Natural killer cell (primary cell): ENCODE measurements at regions not wholly inside any gene's neighbourhood (a gene's known extent, or its start where the extent isn't known, plus 50 kb on each side); places are given as distances from the start of the nearest gene placed in this dataset.

Experiments used
- ATAC-seq, 3 donors: fragments of 150-1000 bp in 2 of 3; fragments of 200-7000 bp in 1 of 3; cut with Tn5 transposase; 1 replicate in 1 of 3; 2 replicates in 2 of 3; pipeline ENCODE4 v1.10.0; 2021; ENCODE audit warnings: mild to moderate bottlenecking in 2 of 3, moderate library complexity in 2 of 3
- DNase-seq, 2 donors: peaks; one replicate each; pipeline versions ENCODE4 v3.0.0 to v3.0.0-alpha.2; 2013 to 2021; ENCODE audit warnings: mixed read lengths in 1 of 2
- H3K27ac ChIP-seq: one replicate; pipeline ENCODE4 v1.5.1; 2013; ENCODE audit warnings: mild to moderate bottlenecking, low read length
- H3K27me3 ChIP-seq: one replicate; pipeline ENCODE4 v1.6.1; 2013; ENCODE audit warnings: low read length; ENCODE audit not compliant: control insufficient read depth, insufficient read depth
- H3K36me3 ChIP-seq: one replicate; pipeline ENCODE4 v1.6.1; 2013; ENCODE audit warnings: low read length; ENCODE audit not compliant: control insufficient read depth, insufficient read depth
- H3K4me1 ChIP-seq: one replicate; pipeline ENCODE4 v1.6.1; 2013; ENCODE audit warnings: low read length; ENCODE audit not compliant: control insufficient read depth, insufficient read depth
- H3K4me3 ChIP-seq: one replicate; pipeline ENCODE4 v1.5.1; 2013; ENCODE audit warnings: low read length
- H3K9me3 ChIP-seq: one replicate; pipeline ENCODE4 v1.6.1; 2013; ENCODE audit warnings: low read length; ENCODE audit not compliant: control insufficient read depth, insufficient read depth
- H3K27ac Mint-ChIP-seq, 2 donors: one replicate each; pipeline ENCODE4 v1.8.0; 2022; ENCODE audit warnings: mild to moderate bottlenecking in 2 of 2, mixed read lengths in 2 of 2, moderate library complexity in 1 of 2
- H3K27me3 Mint-ChIP-seq, 2 donors: one replicate each; pipeline ENCODE4 v1.8.0; 2022; ENCODE audit warnings: low read depth in 2 of 2, mixed read lengths in 2 of 2
- H3K36me3 Mint-ChIP-seq: one replicate; pipeline ENCODE4 v1.8.0; 2022; ENCODE audit warnings: mixed read lengths
- H3K4me1 Mint-ChIP-seq, 2 donors: one replicate each; pipeline ENCODE4 v1.8.0; 2022; ENCODE audit warnings: mixed read lengths in 2 of 2
- H3K4me3 Mint-ChIP-seq: one replicate; pipeline ENCODE4 v1.8.0; 2022; ENCODE audit warnings: mild to moderate bottlenecking, moderate library complexity, mixed read lengths
- H3K9me3 Mint-ChIP-seq, 2 donors: one replicate each; pipeline ENCODE4 v1.8.0; 2022; ENCODE audit warnings: mixed read lengths in 2 of 2
- WGBS: methylation state at CpG from one replicate; pipeline ENCODE4 v1.1.7; 2013; ENCODE audit warnings: missing lambda C conversion rate; ENCODE audit not compliant: insufficient coverage; 5-methylcytosine and 5-hydroxymethylcytosine counted together
- intact Hi-C: fragments of 100-400 bp; cut with micrococcal nuclease; formaldehyde crosslinking; loops from one replicate; pipeline ENCODE4 v1.14.2; 2022
- TF ChIP-seq, protein P1 (sequence below): fragments of 200-600 bp; IDR thresholded peaks from one replicate; pipeline ENCODE4 v1.8.0; 2022; ENCODE audit warnings: antibody characterized with exemption

DNA sequence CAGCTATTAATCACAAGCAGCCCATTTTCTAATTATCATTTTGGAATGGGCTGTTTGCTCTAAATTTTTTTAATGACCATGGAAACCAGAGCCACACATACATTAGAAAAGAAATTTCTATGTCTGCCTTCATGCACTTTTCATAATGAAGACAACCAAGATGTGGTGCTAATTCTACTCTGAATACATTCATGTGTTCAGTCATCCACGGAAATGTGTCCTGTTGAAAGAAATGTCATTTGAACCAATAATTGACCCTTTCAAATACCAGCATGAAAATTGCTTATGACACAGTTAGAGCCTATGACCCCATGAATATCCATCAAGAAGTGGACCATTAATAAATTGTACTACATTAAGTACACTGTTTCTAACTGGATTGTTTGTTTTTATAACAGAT lies 99.7 kb upstream of the KCNA4 start:
- ATAC-seq (no peak), DNase-seq (no peak)
- TF ChIP-seq, protein P1, sequence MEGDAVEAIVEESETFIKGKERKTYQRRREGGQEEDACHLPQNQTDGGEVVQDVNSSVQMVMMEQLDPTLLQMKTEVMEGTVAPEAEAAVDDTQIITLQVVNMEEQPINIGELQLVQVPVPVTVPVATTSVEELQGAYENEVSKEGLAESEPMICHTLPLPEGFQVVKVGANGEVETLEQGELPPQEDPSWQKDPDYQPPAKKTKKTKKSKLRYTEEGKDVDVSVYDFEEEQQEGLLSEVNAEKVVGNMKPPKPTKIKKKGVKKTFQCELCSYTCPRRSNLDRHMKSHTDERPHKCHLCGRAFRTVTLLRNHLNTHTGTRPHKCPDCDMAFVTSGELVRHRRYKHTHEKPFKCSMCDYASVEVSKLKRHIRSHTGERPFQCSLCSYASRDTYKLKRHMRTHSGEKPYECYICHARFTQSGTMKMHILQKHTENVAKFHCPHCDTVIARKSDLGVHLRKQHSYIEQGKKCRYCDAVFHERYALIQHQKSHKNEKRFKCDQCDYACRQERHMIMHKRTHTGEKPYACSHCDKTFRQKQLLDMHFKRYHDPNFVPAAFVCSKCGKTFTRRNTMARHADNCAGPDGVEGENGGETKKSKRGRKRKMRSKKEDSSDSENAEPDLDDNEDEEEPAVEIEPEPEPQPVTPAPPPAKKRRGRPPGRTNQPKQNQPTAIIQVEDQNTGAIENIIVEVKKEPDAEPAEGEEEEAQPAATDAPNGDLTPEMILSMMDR: no peak
- H3K36me3 ChIP-seq: no peaks in the 10 kb centered on the region
- no peak overlapping the region for H3K27ac ChIP-seq
- Mint-ChIP-seq H3K27ac (no peak overlapping the region), H3K27me3 (peaks cover 0 to 4% of the 10 kb centered on the region in 2 donors), H3K36me3 (no peaks in the 10 kb centered on the region), H3K4me3 (no peak overlapping the region), H3K4me1 (no peaks in the 10 kb centered on the region), H3K9me3 (no peaks in the 10 kb centered on the region)
- H3K27me3 ChIP-seq: no peaks in the 10 kb centered on the region
- intact Hi-C loops: no loop called here
- WGBS: 92% methylated on average over 1 of the region's 1 CpG
- H3K9me3 ChIP-seq: no peaks in the 10 kb centered on the region
- H3K4me3 ChIP-seq: no peak overlapping the region
- H3K4me1 ChIP-seq: no peaks in the 10 kb centered on the region

DNA sequence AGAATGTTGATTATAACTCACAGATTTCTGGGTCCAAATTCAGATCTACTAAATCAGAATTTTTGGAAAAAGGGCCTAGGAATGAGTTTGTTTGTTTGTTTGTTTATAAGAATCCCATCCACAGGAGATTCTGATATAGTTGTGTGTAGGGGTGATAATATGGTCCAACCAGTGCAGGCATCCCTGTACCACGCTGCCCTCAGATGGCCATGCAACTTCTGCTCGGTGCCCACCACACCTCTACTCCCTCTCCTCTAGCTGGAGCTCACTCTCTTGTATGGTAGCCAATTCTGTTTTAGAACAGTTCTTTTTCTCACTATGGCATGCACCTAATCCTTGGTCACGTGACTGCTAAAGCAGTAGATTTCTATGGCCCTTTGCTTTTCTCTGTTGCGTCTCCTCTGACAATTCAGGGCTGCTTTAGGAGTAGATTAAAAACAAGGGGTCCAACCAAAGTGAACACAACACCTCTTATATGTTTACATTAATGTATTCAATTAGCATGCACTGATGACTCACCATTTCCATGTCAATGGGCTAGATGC lies 103.3 kb upstream of the KCNA4 start:
- Histone ChIP-seq H3K27me3 (no peaks in the 10 kb centered on the region), H3K9me3 (no peaks in the 10 kb centered on the region), H3K4me3 (no peak overlapping the region), H3K27ac (no peak overlapping the region), H3K36me3 (no peaks in the 10 kb centered on the region), H3K4me1 (no peaks in the 10 kb centered on the region)
- H3K27me3 Mint-ChIP-seq: no peaks in the 10 kb centered on the region
- no peak overlapping the region for H3K27ac Mint-ChIP-seq
- ATAC-seq (no peak), DNase-seq (no peak)
- 82% methylated on average over 4 of the region's 4 CpGs for WGBS
- intact Hi-C loops: no loop called here
- no peak overlapping the region for H3K4me3 Mint-ChIP-seq
- no peaks in the 10 kb centered on the region for H3K4me1 Mint-ChIP-seq
- TF ChIP-seq, protein P1: no peak
- no peaks in the 10 kb centered on the region for H3K9me3 Mint-ChIP-seq
- no peaks in the 10 kb centered on the region for H3K36me3 Mint-ChIP-seq

DNA sequence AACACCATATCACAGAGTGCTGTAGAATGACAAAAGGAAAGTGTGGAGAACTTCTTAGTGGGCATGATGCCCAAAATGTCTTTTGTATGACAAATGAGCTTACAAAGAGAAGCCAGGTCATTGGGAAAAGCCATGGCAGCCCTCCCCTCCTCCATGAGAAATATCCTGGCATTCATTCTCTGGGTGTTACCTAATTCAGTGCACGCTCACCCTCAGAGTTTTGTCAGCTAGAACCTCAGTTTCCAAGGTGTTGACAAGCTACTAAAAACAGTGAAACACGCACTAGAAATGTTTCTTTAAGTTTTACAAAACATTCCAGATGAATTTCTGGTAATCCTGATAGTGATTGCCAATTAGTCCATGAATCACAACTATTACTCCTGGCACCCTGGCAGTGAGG lies 105.4 kb upstream of the FSHB start:
- Histone ChIP-seq H3K9me3 (no peaks in the 10 kb centered on the region), H3K27ac (no peak overlapping the region), H3K27me3 (no peaks in the 10 kb centered on the region), H3K4me1 (no peaks in the 10 kb centered on the region), H3K4me3 (no peak overlapping the region), H3K36me3 (no peaks in the 10 kb centered on the region)
- WGBS: 70% methylated on average over 2 of the region's 2 CpGs
- no peaks in the 10 kb centered on the region for H3K9me3 Mint-ChIP-seq
- ATAC-seq: no peak
- H3K27me3 Mint-ChIP-seq: peaks cover 5 to 12% of the 10 kb centered on the region in 2 donors
- TF ChIP-seq, protein P1: no peak
- DNase-seq: no peak
- H3K27ac Mint-ChIP-seq: no peak overlapping the region
- H3K36me3 Mint-ChIP-seq: no peaks in the 10 kb centered on the region
- peaks cover 0 to 5% of the 10 kb centered on the region in 2 donors for H3K4me1 Mint-ChIP-seq
- intact Hi-C loops: no loop called here
- H3K4me3 Mint-ChIP-seq: no peak overlapping the region

DNA sequence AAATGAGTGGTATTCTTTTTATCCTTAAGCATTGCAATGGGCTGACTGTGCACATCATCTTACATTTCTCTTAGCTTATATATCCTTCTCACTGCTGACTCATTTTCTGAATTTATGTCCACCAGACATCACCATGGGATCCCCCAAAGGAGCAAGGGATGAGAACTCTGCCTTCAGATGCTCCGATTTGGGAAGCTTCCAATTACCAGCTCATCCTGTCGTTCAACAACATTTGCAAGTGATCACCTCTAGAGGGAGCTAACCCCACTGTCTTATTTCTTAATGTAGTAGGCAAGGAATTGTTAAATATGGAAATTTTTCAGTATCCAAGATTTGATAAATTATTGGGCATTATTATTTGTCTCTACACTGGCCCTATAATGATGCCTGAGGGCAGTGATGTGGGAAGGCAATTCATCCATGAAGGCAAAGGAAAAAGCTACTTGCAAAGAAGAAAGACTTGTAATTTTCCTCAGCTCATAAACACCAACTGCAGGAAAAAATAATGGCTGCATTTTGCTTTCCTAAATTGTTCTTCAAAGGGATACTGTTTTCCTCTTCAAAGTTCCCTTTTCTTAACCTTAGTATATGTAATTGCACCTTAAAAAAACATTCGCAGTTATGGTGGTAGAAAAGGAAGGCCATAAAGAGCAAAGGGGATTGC lies 102.4 kb upstream of the FSHB start:
- peaks cover 5 to 12% of the 10 kb centered on the region in 2 donors for H3K27me3 Mint-ChIP-seq
- peak in 1 of 2 donors; percentile 8 for DNase-seq
- H3K36me3 Mint-ChIP-seq: no peaks in the 10 kb centered on the region
- Histone ChIP-seq H3K36me3 (no peaks in the 10 kb centered on the region), H3K9me3 (no peaks in the 10 kb centered on the region), H3K4me1 (no peaks in the 10 kb centered on the region), H3K4me3 (no peak overlapping the region), H3K27me3 (no peaks in the 10 kb centered on the region), H3K27ac (no peak overlapping the region)
- TF ChIP-seq, protein P1: peak; percentile 31
- H3K9me3 Mint-ChIP-seq: no peaks in the 10 kb centered on the region
- no peak overlapping the region for H3K27ac Mint-ChIP-seq
- H3K4me1 Mint-ChIP-seq: peaks cover 0 to 5% of the 10 kb centered on the region in 2 donors
- H3K4me3 Mint-ChIP-seq: no peak overlapping the region
- WGBS: 44% methylated on average over 3 of the region's 3 CpGs
- no peak for ATAC-seq
- intact Hi-C loops: no loop called here
